ENCODE measurements at regions not wholly inside any gene's neighbourhood (a gene's known extent, or its start where the extent isn't known, plus 50 kb on each side); places are given as distances from the start of the nearest gene placed in this dataset.

DNA sequence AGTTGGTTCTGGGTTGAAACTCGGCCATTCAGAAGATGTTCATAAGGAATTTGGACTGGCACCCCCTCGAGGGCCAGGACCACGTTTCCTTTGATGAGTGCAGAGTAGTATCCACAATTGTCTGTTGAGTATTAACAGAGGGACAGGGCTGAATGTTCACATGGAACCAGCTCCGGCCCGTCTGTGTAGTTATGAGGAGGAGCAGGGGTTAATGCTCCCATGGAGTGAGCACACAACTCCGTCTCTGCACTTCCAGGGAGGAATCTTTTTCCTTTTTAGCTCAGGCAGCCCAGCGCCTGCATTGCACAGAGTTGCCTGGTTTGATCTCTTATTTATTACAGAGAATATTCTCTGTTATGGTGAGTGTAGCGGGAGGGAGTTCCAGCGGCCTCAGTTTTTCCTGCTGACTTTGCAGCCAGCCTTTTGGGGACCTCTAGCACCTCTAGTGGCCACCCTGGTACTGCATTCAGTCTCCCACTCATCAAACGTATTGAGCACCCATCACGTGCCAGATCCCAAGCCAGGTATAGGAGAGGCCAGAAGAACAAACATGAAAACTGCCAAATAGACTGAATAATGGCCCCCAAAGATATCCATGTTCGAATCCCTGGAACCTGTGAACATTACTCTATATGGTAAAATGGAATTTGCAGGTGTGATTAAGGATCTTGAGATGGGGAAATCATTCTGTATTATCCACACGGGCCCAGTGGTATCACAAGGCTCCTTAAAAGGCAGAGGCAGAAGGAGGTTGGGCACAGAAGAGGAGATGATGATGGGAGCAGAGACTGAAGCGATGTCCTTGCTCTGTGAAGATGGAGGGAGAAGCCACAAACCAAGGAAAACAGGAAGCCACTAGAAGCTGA is 167.7 kb upstream of the CSF3R start:
- TF ChIP-seq, protein P1, sequence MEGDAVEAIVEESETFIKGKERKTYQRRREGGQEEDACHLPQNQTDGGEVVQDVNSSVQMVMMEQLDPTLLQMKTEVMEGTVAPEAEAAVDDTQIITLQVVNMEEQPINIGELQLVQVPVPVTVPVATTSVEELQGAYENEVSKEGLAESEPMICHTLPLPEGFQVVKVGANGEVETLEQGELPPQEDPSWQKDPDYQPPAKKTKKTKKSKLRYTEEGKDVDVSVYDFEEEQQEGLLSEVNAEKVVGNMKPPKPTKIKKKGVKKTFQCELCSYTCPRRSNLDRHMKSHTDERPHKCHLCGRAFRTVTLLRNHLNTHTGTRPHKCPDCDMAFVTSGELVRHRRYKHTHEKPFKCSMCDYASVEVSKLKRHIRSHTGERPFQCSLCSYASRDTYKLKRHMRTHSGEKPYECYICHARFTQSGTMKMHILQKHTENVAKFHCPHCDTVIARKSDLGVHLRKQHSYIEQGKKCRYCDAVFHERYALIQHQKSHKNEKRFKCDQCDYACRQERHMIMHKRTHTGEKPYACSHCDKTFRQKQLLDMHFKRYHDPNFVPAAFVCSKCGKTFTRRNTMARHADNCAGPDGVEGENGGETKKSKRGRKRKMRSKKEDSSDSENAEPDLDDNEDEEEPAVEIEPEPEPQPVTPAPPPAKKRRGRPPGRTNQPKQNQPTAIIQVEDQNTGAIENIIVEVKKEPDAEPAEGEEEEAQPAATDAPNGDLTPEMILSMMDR (IDR thresholded peaks at IDR 0.05), result peak; percentile 58
- TF ChIP-seq BHLHE40 (IDR thresholded peaks at IDR 0.05; ENCODE audit: low read depth, low read length) (peak; percentile 55; the same call in 1 of the 2 replicates), MAFK (IDR thresholded peaks at IDR 0.05; ENCODE audit: partially characterized antibody) (peak; percentile 87), CEBPB (IDR thresholded peaks at IDR 0.05) (no peak), RAD21 (conservative IDR thresholded peaks at IDR 0.05 in 1 of 2, IDR thresholded peaks at IDR 0.05 in 1 of 2) (peak in 1 of 2 experiments; percentile 47; a peak in 4 of 5 replicates), JUNB (IDR thresholded peaks at IDR 0.05) (no peak), NFE2L2 (conservative IDR thresholded peaks at IDR 0.05; ENCODE audit: low read length) (no peak), USF2 (IDR thresholded peaks at IDR 0.05) (peak; percentile 47), ZNF302 (CRISPR knock-in tag; IDR thresholded peaks at IDR 0.05) (no peak)
- ChIA-PET POLR2A (no interaction called here), CTCF (interaction anchor here (0.9 to 2.8 kb wide), 14 partner anchors 10 to 864 kb away, joined by 3 to 11 read pairs (median 4); partner anchors contain the start of gene MEAF6)
- ATAC-seq (peak; percentile 62 to 92), FAIRE-seq (no peak), DNase-seq (ENCODE audit: low read depth in 1 of 2, low spot score in 1 of 2) (peak; percentile 46 to 55)
- H3K4me2 ChIP-seq, result no peak overlapping the region
- H3K9me3 ChIP-seq, result no peaks in the 10 kb centered on the region
- H3K27ac ChIP-seq, result no peak overlapping the region
- no peaks in the 10 kb centered on the region for H3K4me1 ChIP-seq
- no peak overlapping the region for H3K4me3 ChIP-seq
- 10% methylated on average over 14 of the region's 14 CpGs for WGBS (ENCODE audit: missing lambda C conversion rate)

DNA sequence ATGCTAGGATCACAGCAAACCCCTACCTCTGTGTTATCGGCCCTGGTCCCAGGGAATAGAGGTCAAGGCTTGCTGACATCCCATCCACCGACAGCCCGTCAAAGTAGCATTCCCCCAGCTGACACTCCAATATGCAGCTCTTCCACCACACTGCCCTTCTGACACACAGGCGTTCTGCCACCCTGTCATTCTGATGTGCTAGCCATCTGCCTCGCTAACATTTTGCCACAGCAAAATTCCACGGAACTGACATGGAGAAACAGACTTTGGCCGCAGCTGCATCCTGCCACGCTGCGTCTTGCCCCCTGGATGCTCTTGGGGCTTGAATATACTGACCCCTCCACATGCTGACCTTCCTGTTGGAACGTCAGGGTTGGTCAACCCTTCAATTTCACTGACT is 163.2 kb upstream of the CSF3R start:
- 18% methylated on average over 8 of the region's 10 CpGs for WGBS (ENCODE audit: missing lambda C conversion rate)

More for the DNA sequence above, 163.2 kb upstream of the CSF3R start:
- Histone ChIP-seq H3K4me3 (no peak overlapping the region), H3K4me2 (no peak overlapping the region), H3K4me1 (no peaks in the 10 kb centered on the region), H3K27ac (no peak overlapping the region), H3K9me3 (no peaks in the 10 kb centered on the region)
- TF ChIP-seq E2F6 (IDR thresholded peaks at IDR 0.05; ENCODE audit: borderline replicate concordance, low read depth) (no peak), CBX8 (IDR thresholded peaks at IDR 0.05) (no peak), NR3C1 (IDR thresholded peaks at IDR 0.05) (no peak), TP53 (CRISPR knock-in tag; IDR thresholded peaks at IDR 0.05) (no peak), CBX2 (IDR thresholded peaks at IDR 0.05; ENCODE audit: borderline replicate concordance, low read depth) (no peak), JUNB (IDR thresholded peaks at IDR 0.05) (no peak), POLR2A (IDR thresholded peaks at IDR 0.05; ENCODE audit: low read length) (no peak), REST (IDR thresholded peaks at IDR 0.05) (no peak), RCOR1 (IDR thresholded peaks at IDR 0.05; ENCODE audit: low read depth, low read length) (no peak), FOSB (CRISPR knock-in tag; IDR thresholded peaks at IDR 0.05) (no peak), HOXB13 (CRISPR knock-in tag; IDR thresholded peaks at IDR 0.05; ENCODE audit: low read depth) (no peak), HEYL (CRISPR knock-in tag; IDR thresholded peaks at IDR 0.05) (no peak), HOXA7 (CRISPR knock-in tag; IDR thresholded peaks at IDR 0.05) (no peak), BHLHE40 (IDR thresholded peaks at IDR 0.05; ENCODE audit: low read depth, low read length) (no peak)
- TF ChIP-seq, protein P2, sequence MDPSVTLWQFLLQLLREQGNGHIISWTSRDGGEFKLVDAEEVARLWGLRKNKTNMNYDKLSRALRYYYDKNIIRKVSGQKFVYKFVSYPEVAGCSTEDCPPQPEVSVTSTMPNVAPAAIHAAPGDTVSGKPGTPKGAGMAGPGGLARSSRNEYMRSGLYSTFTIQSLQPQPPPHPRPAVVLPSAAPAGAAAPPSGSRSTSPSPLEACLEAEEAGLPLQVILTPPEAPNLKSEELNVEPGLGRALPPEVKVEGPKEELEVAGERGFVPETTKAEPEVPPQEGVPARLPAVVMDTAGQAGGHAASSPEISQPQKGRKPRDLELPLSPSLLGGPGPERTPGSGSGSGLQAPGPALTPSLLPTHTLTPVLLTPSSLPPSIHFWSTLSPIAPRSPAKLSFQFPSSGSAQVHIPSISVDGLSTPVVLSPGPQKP (IDR thresholded peaks at IDR 0.05; ENCODE audit: low read depth, low read length), result no peak
- TF ChIP-seq, protein P3, sequence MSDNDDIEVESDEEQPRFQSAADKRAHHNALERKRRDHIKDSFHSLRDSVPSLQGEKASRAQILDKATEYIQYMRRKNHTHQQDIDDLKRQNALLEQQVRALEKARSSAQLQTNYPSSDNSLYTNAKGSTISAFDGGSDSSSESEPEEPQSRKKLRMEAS (IDR thresholded peaks at IDR 0.05), result no peak
- TF ChIP-seq, protein P1 (IDR thresholded peaks at IDR 0.05), result no peak
- ChIA-PET POLR2A (no interaction called here), CTCF (no interaction called here)
- ATAC-seq (no peak), FAIRE-seq (no peak), DNase-seq (ENCODE audit: low read depth in 1 of 2, low spot score in 1 of 2) (no peak)

Measured in A549 (cell line).